ENCODE measurements at regions not wholly inside any gene's neighbourhood (a gene's known extent, or its start where the extent isn't known, plus 50 kb on each side); places are given as distances from the start of the nearest gene placed in this dataset.
A peak's percentile ranks its signal among the peaks of the same experiment; 100 is the strongest.

DNA sequence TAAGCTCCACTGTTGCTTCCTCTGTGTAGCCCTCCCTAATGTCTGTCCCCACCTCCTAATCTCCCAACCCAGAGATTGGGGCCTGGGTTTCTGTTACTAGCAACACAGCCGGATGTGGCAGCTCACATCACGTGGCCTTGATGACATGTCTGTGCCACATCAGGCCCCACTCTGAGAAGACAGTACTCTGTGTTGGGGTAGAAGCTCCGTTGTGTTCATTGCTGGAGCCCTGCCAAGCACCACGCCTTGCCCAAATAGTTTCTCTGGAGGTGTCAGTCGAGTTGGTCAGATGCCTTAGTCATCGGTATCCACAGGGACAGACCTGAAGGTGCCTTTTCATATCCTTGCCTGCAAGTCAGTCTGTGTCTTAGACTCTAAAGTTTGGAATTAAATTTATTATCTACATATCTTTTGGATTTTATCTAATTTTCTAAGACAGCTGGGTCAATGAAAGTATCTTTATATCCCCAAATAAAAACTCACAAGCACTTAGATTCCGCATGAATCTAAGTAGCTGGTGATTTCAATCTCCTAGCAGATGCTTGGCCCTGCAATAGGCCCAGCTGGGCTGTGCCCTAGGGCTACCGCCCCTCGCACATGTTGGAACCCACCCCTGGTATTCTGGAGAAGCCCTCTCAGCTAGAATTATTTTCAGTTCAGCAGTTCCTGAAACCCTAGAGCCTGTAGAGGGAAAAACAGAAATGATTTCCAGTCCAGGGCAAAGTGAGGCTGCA lies 204.0 kb upstream of the TSHZ3 start:
- Histone ChIP-seq H3K9me3 (ENCODE audit: control insufficient read depth in 2 of 2, low read length in 2 of 2) (no peaks in the 10 kb centered on the region), H3K4me3 (ENCODE audit: low read length in 2 of 2) (no peak overlapping the region), H3K27ac (ENCODE audit: low read depth in 2 of 2, low read length in 2 of 2) (peak overlapping the region; percentile 19 to 45), H3K9ac (ENCODE audit: low read depth in 1 of 2, low read length in 2 of 2) (no peak overlapping the region), H3K36me3 (ENCODE audit: control insufficient read depth in 2 of 2, insufficient read depth in 2 of 2, low read length in 2 of 2) (no peaks in the 10 kb centered on the region), H3K27me3 (ENCODE audit: control insufficient read depth in 2 of 2, insufficient read depth in 2 of 2, low read length in 2 of 2) (no peaks in the 10 kb centered on the region), H3K4me1 (ENCODE audit: control insufficient read depth in 2 of 2, insufficient read depth in 2 of 2, low read length in 2 of 2) (no peaks in the 10 kb centered on the region)

GRCh38 chr19:31553846-31554215 lies 204.6 kb upstream of the TSHZ3 start:
- no peaks in the 10 kb centered on the region for H3K36me3 ChIP-seq (ENCODE audit: control insufficient read depth in 2 of 2, insufficient read depth in 2 of 2, low read length in 2 of 2)
- H3K9ac ChIP-seq (ENCODE audit: low read depth in 1 of 2, low read length in 2 of 2), result no peak overlapping the region
- H3K4me1 ChIP-seq (ENCODE audit: control insufficient read depth in 2 of 2, insufficient read depth in 2 of 2, low read length in 2 of 2), result no peaks in the 10 kb centered on the region
- H3K9me3 ChIP-seq (ENCODE audit: control insufficient read depth in 2 of 2, low read length in 2 of 2), result no peaks in the 10 kb centered on the region
- H3K4me3 ChIP-seq (ENCODE audit: low read length in 2 of 2), result no peak overlapping the region
- no peaks in the 10 kb centered on the region for H3K27me3 ChIP-seq (ENCODE audit: control insufficient read depth in 2 of 2, insufficient read depth in 2 of 2, low read length in 2 of 2)
- peak overlapping the region in 1 of 2 donors; percentile 13 for H3K27ac ChIP-seq (ENCODE audit: low read depth in 2 of 2, low read length in 2 of 2)

DNA sequence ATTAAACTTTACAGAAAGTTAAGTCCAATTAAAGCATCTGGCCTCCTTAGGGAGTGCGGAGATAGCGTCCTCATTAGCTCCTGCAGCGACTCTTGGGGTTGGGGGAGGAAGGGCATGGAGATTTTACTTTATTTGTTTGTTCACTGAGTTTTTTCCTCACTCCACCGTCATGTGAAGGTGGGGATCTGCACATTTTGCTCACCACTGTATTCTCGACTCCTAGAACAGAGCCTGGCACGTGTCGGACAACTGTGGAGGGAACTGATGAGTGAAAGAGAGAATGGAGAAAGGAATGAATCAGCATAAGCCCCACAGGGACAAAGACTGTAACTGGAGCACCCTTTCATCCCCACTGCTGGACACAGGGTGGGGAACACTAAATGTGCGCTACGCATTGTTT lies 205.1 kb upstream of the TSHZ3 start:
- H3K27ac ChIP-seq (ENCODE audit: low read depth in 2 of 2, low read length in 2 of 2), result peak overlapping the region in 1 of 2 donors; percentile 11
- no peaks in the 10 kb centered on the region for H3K27me3 ChIP-seq (ENCODE audit: control insufficient read depth in 2 of 2, insufficient read depth in 2 of 2, low read length in 2 of 2)
- no peaks in the 10 kb centered on the region for H3K4me1 ChIP-seq (ENCODE audit: control insufficient read depth in 2 of 2, insufficient read depth in 2 of 2, low read length in 2 of 2)
- no peaks in the 10 kb centered on the region for H3K36me3 ChIP-seq (ENCODE audit: control insufficient read depth in 2 of 2, insufficient read depth in 2 of 2, low read length in 2 of 2)
- peaks cover 0 to 3% of the 10 kb centered on the region in 2 donors for H3K9me3 ChIP-seq (ENCODE audit: control insufficient read depth in 2 of 2, low read length in 2 of 2)
- no peak overlapping the region for H3K9ac ChIP-seq (ENCODE audit: low read depth in 1 of 2, low read length in 2 of 2)
- no peak overlapping the region for H3K4me3 ChIP-seq (ENCODE audit: low read length in 2 of 2)

DNA sequence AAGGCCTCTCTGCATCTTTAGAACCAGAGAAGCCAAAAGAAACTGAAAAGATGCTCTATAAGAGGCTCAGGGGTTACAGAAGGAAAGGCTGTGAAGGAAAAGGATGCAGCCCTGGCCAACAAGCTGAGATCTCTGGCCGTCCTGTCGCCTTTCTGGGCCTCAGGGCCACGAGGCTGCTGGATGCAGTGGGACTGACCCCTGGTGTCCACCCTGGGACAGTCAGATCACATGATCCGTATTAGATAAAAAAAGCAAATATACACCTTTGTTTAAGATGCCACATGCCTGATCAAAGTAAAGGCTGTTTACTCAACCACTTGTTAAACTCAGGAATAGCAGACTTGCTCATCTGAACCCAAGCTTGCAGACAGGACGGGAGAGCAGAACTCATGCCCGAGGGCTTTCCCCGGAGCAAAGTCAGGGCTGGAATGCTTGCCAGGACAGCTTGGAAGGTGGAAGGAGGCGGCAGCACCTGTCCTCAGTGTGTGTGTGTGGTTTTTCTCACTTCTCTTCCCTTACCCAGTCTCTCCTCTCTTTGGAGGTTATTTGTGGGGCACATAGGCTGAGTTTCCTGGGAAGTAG lies 206.5 kb upstream of the TSHZ3 start:
- no peaks in the 10 kb centered on the region for H3K4me1 ChIP-seq (ENCODE audit: control insufficient read depth in 2 of 2, insufficient read depth in 2 of 2, low read length in 2 of 2)
- no peaks in the 10 kb centered on the region for H3K27me3 ChIP-seq (ENCODE audit: control insufficient read depth in 2 of 2, insufficient read depth in 2 of 2, low read length in 2 of 2)
- H3K27ac ChIP-seq (ENCODE audit: low read depth in 2 of 2, low read length in 2 of 2), result no peak overlapping the region
- H3K4me3 ChIP-seq (ENCODE audit: low read length in 2 of 2), result no peak overlapping the region
- H3K9me3 ChIP-seq (ENCODE audit: control insufficient read depth in 2 of 2, low read length in 2 of 2), result peaks cover 0 to 3% of the 10 kb centered on the region in 2 donors
- no peak overlapping the region for H3K9ac ChIP-seq (ENCODE audit: low read depth in 1 of 2, low read length in 2 of 2)
- H3K36me3 ChIP-seq (ENCODE audit: control insufficient read depth in 2 of 2, insufficient read depth in 2 of 2, low read length in 2 of 2), result no peaks in the 10 kb centered on the region

DNA sequence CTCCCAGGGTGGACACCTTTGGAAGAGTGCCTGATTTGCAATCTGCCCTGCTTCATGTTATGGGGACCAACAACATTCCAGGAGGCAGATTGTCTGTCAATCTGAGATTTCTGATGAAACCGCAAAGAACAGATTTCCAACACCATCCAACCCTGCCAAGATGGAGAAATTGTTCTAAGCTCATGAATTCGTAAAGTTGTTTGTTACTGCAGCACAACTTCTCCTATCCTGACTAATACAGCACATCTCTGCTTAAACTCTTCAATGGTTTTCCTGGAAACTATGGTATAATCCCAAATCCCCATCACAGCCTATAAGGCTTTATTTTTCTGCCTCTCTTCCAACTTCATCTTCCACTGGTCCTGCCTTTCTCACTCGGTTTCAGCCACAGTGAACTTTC lies 210.3 kb upstream of the TSHZ3 start:
- no peaks in the 10 kb centered on the region for H3K4me1 ChIP-seq (ENCODE audit: control insufficient read depth in 2 of 2, insufficient read depth in 2 of 2, low read length in 2 of 2)
- H3K9me3 ChIP-seq (ENCODE audit: control insufficient read depth in 2 of 2, low read length in 2 of 2), result peaks cover 0 to 3% of the 10 kb centered on the region in 2 donors
- no peak overlapping the region for H3K9ac ChIP-seq (ENCODE audit: low read depth in 1 of 2, low read length in 2 of 2)

DNA sequence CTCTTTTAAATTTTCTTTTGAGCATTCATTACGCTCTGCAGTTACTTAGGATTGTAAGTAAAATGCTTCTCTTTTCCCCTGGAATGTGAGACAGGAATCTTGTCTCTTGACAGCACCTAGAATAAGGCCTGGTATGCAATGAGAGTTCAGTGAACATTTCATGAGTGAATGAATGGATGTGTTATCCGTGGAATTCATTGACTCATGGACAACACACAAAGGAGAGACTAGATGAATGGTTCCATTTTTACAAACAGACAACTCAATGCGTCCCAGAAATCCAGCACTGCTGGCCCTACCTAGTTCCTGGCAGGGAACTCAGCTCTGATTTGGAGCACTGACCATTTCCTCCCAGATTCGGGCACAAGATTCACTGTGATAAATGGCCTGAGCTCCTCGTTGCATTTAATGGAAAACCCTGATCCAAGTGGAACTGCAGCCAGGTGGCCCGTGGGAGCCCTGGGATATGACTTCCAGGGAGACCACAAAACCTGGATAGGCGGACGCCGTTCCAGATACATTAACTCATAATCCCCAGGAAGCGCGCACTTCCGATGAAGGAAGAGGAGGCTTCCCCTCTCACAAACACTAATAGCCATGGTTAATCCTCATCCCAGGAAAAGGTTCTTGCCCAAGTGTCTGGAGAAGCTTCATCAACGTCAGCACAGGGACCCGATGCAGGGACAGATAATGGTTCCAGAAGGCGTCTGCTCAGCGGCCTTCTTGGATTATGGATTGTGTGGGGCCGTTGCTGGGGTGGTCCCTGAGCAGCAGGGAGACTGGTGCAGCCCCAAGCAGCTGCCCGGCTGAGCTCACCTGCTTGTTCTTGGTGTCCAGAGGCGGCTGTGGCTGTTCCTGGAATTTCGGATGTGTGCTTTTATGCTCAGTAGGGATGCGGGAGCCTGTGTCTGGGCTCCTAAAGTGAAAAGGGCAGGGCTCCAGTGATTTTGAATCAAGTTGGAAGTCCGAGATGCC lies 211.1 kb upstream of the TSHZ3 start:
- H3K27me3 ChIP-seq (ENCODE audit: control insufficient read depth in 2 of 2, insufficient read depth in 2 of 2, low read length in 2 of 2), result no peaks in the 10 kb centered on the region
- no peak overlapping the region for H3K4me3 ChIP-seq (ENCODE audit: low read length in 2 of 2)
- H3K36me3 ChIP-seq (ENCODE audit: control insufficient read depth in 2 of 2, insufficient read depth in 2 of 2, low read length in 2 of 2), result no peaks in the 10 kb centered on the region
- H3K9me3 ChIP-seq (ENCODE audit: control insufficient read depth in 2 of 2, low read length in 2 of 2), result peaks cover 0 to 3% of the 10 kb centered on the region in 2 donors
- H3K4me1 ChIP-seq (ENCODE audit: control insufficient read depth in 2 of 2, insufficient read depth in 2 of 2, low read length in 2 of 2), result no peaks in the 10 kb centered on the region
- no peak overlapping the region for H3K27ac ChIP-seq (ENCODE audit: low read depth in 2 of 2, low read length in 2 of 2)
- H3K9ac ChIP-seq (ENCODE audit: low read depth in 1 of 2, low read length in 2 of 2), result no peak overlapping the region

More for the DNA sequence above, 210.3 kb upstream of the TSHZ3 start:
- Histone ChIP-seq H3K36me3 (ENCODE audit: control insufficient read depth in 2 of 2, insufficient read depth in 2 of 2, low read length in 2 of 2) (no peaks in the 10 kb centered on the region), H3K4me3 (ENCODE audit: low read length in 2 of 2) (no peak overlapping the region), H3K27me3 (ENCODE audit: control insufficient read depth in 2 of 2, insufficient read depth in 2 of 2, low read length in 2 of 2) (no peaks in the 10 kb centered on the region), H3K27ac (ENCODE audit: low read depth in 2 of 2, low read length in 2 of 2) (no peak overlapping the region)

- peaks cover 0 to 3% of the 10 kb centered on the region in 2 donors for H3K9me3 ChIP-seq (ENCODE audit: control insufficient read depth in 2 of 2, low read length in 2 of 2)
- H3K27ac ChIP-seq (ENCODE audit: low read depth in 2 of 2, low read length in 2 of 2), result no peak overlapping the region
- H3K4me3 ChIP-seq (ENCODE audit: low read length in 2 of 2), result no peak overlapping the region
- H3K4me1 ChIP-seq (ENCODE audit: control insufficient read depth in 2 of 2, insufficient read depth in 2 of 2, low read length in 2 of 2), result no peaks in the 10 kb centered on the region
- H3K36me3 ChIP-seq (ENCODE audit: control insufficient read depth in 2 of 2, insufficient read depth in 2 of 2, low read length in 2 of 2), result no peaks in the 10 kb centered on the region
- H3K27me3 ChIP-seq (ENCODE audit: control insufficient read depth in 2 of 2, insufficient read depth in 2 of 2, low read length in 2 of 2), result no peaks in the 10 kb centered on the region
- H3K9ac ChIP-seq (ENCODE audit: low read depth in 1 of 2, low read length in 2 of 2), result no peak overlapping the region
Measured at GRCh38 chr19:31562966-31563612, 213.9 kb upstream of the TSHZ3 start.

DNA sequence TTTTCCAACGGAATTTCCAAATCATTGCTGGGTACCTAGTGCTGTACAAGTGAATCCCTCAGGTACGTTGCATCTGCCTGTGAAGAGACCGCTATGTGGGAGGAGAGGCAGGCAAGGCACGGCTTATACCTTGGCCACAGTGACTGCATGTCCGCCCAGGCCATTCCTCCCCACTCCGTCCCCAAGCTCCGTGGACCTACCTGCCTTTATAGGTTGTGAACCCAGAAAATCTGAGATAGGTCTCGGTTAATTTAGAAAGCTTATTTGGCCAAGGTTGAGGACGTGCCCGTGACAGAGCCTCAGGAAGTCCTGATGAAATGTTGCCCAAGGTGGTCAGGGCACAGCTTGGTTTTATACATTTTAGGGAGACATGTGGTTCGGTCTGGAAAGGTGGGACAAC lies 218.5 kb upstream of the TSHZ3 start:
- Histone ChIP-seq H3K27me3 (ENCODE audit: control insufficient read depth in 2 of 2, insufficient read depth in 2 of 2, low read length in 2 of 2) (no peaks in the 10 kb centered on the region), H3K27ac (ENCODE audit: low read depth in 2 of 2, low read length in 2 of 2) (no peak overlapping the region), H3K9ac (ENCODE audit: low read depth in 1 of 2, low read length in 2 of 2) (no peak overlapping the region), H3K36me3 (ENCODE audit: control insufficient read depth in 2 of 2, insufficient read depth in 2 of 2, low read length in 2 of 2) (no peaks in the 10 kb centered on the region), H3K4me3 (ENCODE audit: low read length in 2 of 2) (no peak overlapping the region), H3K9me3 (ENCODE audit: control insufficient read depth in 2 of 2, low read length in 2 of 2) (peaks cover 0 to 2% of the 10 kb centered on the region in 2 donors), H3K4me1 (ENCODE audit: control insufficient read depth in 2 of 2, insufficient read depth in 2 of 2, low read length in 2 of 2) (no peaks in the 10 kb centered on the region)

- H3K4me1 ChIP-seq (ENCODE audit: control insufficient read depth in 2 of 2, insufficient read depth in 2 of 2, low read length in 2 of 2), result no peaks in the 10 kb centered on the region
- H3K27me3 ChIP-seq (ENCODE audit: control insufficient read depth in 2 of 2, insufficient read depth in 2 of 2, low read length in 2 of 2), result no peaks in the 10 kb centered on the region
- no peaks in the 10 kb centered on the region for H3K36me3 ChIP-seq (ENCODE audit: control insufficient read depth in 2 of 2, insufficient read depth in 2 of 2, low read length in 2 of 2)
- H3K4me3 ChIP-seq (ENCODE audit: low read length in 2 of 2), result no peak overlapping the region
- H3K9ac ChIP-seq (ENCODE audit: low read depth in 1 of 2, low read length in 2 of 2), result no peak overlapping the region
- no peak overlapping the region for H3K27ac ChIP-seq (ENCODE audit: low read depth in 2 of 2, low read length in 2 of 2)
- H3K9me3 ChIP-seq (ENCODE audit: control insufficient read depth in 2 of 2, low read length in 2 of 2), result peaks cover 0 to 2% of the 10 kb centered on the region in 2 donors
Measured at GRCh38 chr19:31568724-31569123, 219.5 kb upstream of the TSHZ3 start.
